ENCODE measurements at regions not wholly inside any gene's neighbourhood (a gene's known extent, or its start where the extent isn't known, plus 50 kb on each side); places are given as distances from the start of the nearest gene placed in this dataset.

GRCh38 chr5:26568316-26568715 lies 470.1 kb downstream of the CDH9 start:
- H3K4me3 ChIP-seq (ENCODE audit: low read depth, low read length), result no peak overlapping the region
- TF ChIP-seq MAX (IDR thresholded peaks at IDR 0.05; ENCODE audit: low read depth, low read length) (no peak), MYC (IDR thresholded peaks at IDR 0.05; ENCODE audit: low read depth, low read length) (no peak), CTCF (IDR thresholded peaks at IDR 0.05; ENCODE audit: low read depth, low read length) (no peak), POLR2A (IDR thresholded peaks at IDR 0.05; ENCODE audit: extremely low read depth, insufficient read length) (no peak)
- DNase-seq (ENCODE audit: low read depth), result no peak

- H3K4me3 ChIP-seq (ENCODE audit: low read depth, low read length), result no peak overlapping the region
- TF ChIP-seq POLR2A (IDR thresholded peaks at IDR 0.05; ENCODE audit: extremely low read depth, insufficient read length) (no peak), CTCF (IDR thresholded peaks at IDR 0.05; ENCODE audit: low read depth, low read length) (no peak), MYC (IDR thresholded peaks at IDR 0.05; ENCODE audit: low read depth, low read length) (no peak), MAX (IDR thresholded peaks at IDR 0.05; ENCODE audit: low read depth, low read length) (no peak)
- no peak for DNase-seq (ENCODE audit: low read depth)
Observed at GRCh38 chr5:26563979-26564378, 474.4 kb downstream of the CDH9 start.

DNA sequence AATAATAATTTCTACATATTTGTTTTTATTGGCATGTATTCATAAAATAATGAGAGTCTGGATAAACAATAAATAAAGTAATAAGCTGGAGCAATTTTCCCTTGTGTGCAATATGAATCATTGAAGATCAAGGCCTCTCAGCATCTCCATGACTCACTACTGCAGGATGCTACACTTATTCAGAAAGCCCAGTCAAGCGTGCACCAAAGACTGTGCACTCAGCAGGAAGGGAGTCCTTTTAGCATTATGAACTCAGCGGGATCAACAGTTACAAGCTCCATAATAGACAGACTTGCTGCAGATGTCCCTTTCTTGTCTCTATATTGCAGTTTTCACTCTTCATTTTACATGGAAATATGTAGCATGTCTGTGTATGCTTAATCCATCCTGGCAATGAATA lies 485.3 kb downstream of the CDH9 start:
- DNase-seq (ENCODE audit: low read depth), result no peak
- TF ChIP-seq CTCF (IDR thresholded peaks at IDR 0.05; ENCODE audit: low read depth, low read length), result no peak
- no peak for TF ChIP-seq MAX (IDR thresholded peaks at IDR 0.05; ENCODE audit: low read depth, low read length)
- TF ChIP-seq MYC (IDR thresholded peaks at IDR 0.05; ENCODE audit: low read depth, low read length), result no peak
- no peak for TF ChIP-seq POLR2A (IDR thresholded peaks at IDR 0.05; ENCODE audit: extremely low read depth, insufficient read length)
- H3K4me3 ChIP-seq (ENCODE audit: low read depth, low read length), result no peak overlapping the region

- TF ChIP-seq CTCF (IDR thresholded peaks at IDR 0.05; ENCODE audit: low read depth, low read length) (no peak), MAX (IDR thresholded peaks at IDR 0.05; ENCODE audit: low read depth, low read length) (no peak), MYC (IDR thresholded peaks at IDR 0.05; ENCODE audit: low read depth, low read length) (no peak)
- H3K4me3 ChIP-seq (ENCODE audit: low read depth, low read length), result no peak overlapping the region
- no peak for DNase-seq (ENCODE audit: low read depth)
Observed at GRCh38 chr5:26543987-26544386, 494.4 kb downstream of the CDH9 start.

DNA sequence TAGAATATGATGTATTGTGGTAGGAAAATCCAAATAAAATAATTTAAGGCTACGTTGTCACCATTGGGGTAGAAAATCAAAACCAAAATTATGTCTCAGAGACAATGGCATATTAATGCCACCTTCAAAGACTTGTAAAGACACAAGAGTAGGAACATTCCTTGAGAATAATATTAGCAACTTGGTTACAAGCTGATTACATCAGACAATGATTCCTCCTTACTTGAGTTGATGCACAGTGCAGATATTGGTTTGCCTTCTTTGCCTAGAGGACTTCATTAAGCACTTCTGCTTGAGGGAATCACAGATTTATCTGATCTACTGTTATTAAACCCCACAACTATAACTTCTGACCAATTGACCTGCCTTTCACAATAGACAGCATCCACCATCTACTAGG lies 500.2 kb downstream of the CDH9 start:
- H3K4me3 ChIP-seq (ENCODE audit: low read depth, low read length), result no peak overlapping the region
- TF ChIP-seq POLR2A (IDR thresholded peaks at IDR 0.05; ENCODE audit: extremely low read depth, insufficient read length) (no peak), MAX (IDR thresholded peaks at IDR 0.05; ENCODE audit: low read depth, low read length) (no peak), MYC (IDR thresholded peaks at IDR 0.05; ENCODE audit: low read depth, low read length) (no peak), CTCF (IDR thresholded peaks at IDR 0.05; ENCODE audit: low read depth, low read length) (no peak)
- no peak for DNase-seq (ENCODE audit: low read depth)

GRCh38 chr5:26535215-26535614 lies 503.2 kb downstream of the CDH9 start:
- no peak for TF ChIP-seq MYC (IDR thresholded peaks at IDR 0.05; ENCODE audit: low read depth, low read length)
- no peak for TF ChIP-seq CTCF (IDR thresholded peaks at IDR 0.05; ENCODE audit: low read depth, low read length)
- TF ChIP-seq MAX (IDR thresholded peaks at IDR 0.05; ENCODE audit: low read depth, low read length), result no peak
- no peak for TF ChIP-seq POLR2A (IDR thresholded peaks at IDR 0.05; ENCODE audit: extremely low read depth, insufficient read length)
- H3K4me3 ChIP-seq (ENCODE audit: low read depth, low read length), result no peak overlapping the region
- DNase-seq (ENCODE audit: low read depth), result no peak

All from NB4 (cell line).